ENCODE measurements at regions not wholly inside any gene's neighbourhood (a gene's known extent, or its start where the extent isn't known, plus 50 kb on each side); places are given as distances from the start of the nearest gene placed in this dataset.

- H3K27me3 ChIP-seq (ENCODE audit: insufficient read depth, low read length): no peaks in the 10 kb centered on the region
- H3K9me3 ChIP-seq (ENCODE audit: low read depth, low read length): no peaks in the 10 kb centered on the region
- no peak for DNase-seq (ENCODE audit: insufficient read length, low spot score, missing footprints)
- no peaks in the 10 kb centered on the region for H3K36me3 ChIP-seq (ENCODE audit: insufficient read depth, low read length)
- TF ChIP-seq CTCF (IDR thresholded peaks at IDR 0.05; ENCODE audit: extremely low read depth, low read depth, low read length): no peak
- no peaks in the 10 kb centered on the region for H3K79me2 ChIP-seq (ENCODE audit: insufficient read depth, low read length)
- no peak overlapping the region for H3K4me2 ChIP-seq (ENCODE audit: insufficient read depth, low read length)
- H4K20me1 ChIP-seq (ENCODE audit: insufficient read depth, low read length): no peaks in the 10 kb centered on the region
- H2AFZ ChIP-seq (ENCODE audit: low read length): no peak overlapping the region
- H3K27ac ChIP-seq (ENCODE audit: low read depth, low read length): no peak overlapping the region
- no peak overlapping the region for H3K4me3 ChIP-seq (ENCODE audit: insufficient read depth, low read length)
- peaks cover 2% of the 10 kb centered on the region for H3K4me1 ChIP-seq (ENCODE audit: insufficient read depth, low read length)
Observed at GRCh38 chr12:107436836-107437235, 248.8 kb upstream of the PWP1 start.

- no peaks in the 10 kb centered on the region for H3K36me3 ChIP-seq (ENCODE audit: insufficient read depth, low read length)
- no peaks in the 10 kb centered on the region for H3K79me2 ChIP-seq (ENCODE audit: insufficient read depth, low read length)
- no peak overlapping the region for H3K27ac ChIP-seq (ENCODE audit: low read depth, low read length)
- no peak overlapping the region for H3K4me2 ChIP-seq (ENCODE audit: insufficient read depth, low read length)
- TF ChIP-seq CTCF (IDR thresholded peaks at IDR 0.05; ENCODE audit: extremely low read depth, low read depth, low read length): no peak
- no peak for DNase-seq (ENCODE audit: insufficient read length, low spot score, missing footprints)
- peaks cover 11% of the 10 kb centered on the region for H3K4me1 ChIP-seq (ENCODE audit: insufficient read depth, low read length)
- no peaks in the 10 kb centered on the region for H4K20me1 ChIP-seq (ENCODE audit: insufficient read depth, low read length)
- no peak overlapping the region for H3K4me3 ChIP-seq (ENCODE audit: insufficient read depth, low read length)
- no peaks in the 10 kb centered on the region for H3K9me3 ChIP-seq (ENCODE audit: low read depth, low read length)
- no peak overlapping the region for H2AFZ ChIP-seq (ENCODE audit: low read length)
- no peaks in the 10 kb centered on the region for H3K27me3 ChIP-seq (ENCODE audit: insufficient read depth, low read length)
Observed at GRCh38 chr12:107437954-107438353, 247.6 kb upstream of the PWP1 start.

- Histone ChIP-seq H3K4me1 (ENCODE audit: insufficient read depth, low read length) (peaks cover 11% of the 10 kb centered on the region), H2AFZ (ENCODE audit: low read length) (no peak overlapping the region), H3K27me3 (ENCODE audit: insufficient read depth, low read length) (no peaks in the 10 kb centered on the region), H3K27ac (ENCODE audit: low read depth, low read length) (no peak overlapping the region), H3K9me3 (ENCODE audit: low read depth, low read length) (no peaks in the 10 kb centered on the region), H3K79me2 (ENCODE audit: insufficient read depth, low read length) (no peaks in the 10 kb centered on the region), H3K4me3 (ENCODE audit: insufficient read depth, low read length) (no peak overlapping the region), H4K20me1 (ENCODE audit: insufficient read depth, low read length) (no peaks in the 10 kb centered on the region), H3K4me2 (ENCODE audit: insufficient read depth, low read length) (no peak overlapping the region), H3K36me3 (ENCODE audit: insufficient read depth, low read length) (no peaks in the 10 kb centered on the region)
- DNase-seq (ENCODE audit: insufficient read length, low spot score, missing footprints): no peak
- no peak for TF ChIP-seq CTCF (IDR thresholded peaks at IDR 0.05; ENCODE audit: extremely low read depth, low read depth, low read length)
Observed at GRCh38 chr12:107439026-107439738, 246.4 kb upstream of the PWP1 start.

GRCh38 chr12:107440606-107441005 is 245.0 kb upstream of the PWP1 start:
- Histone ChIP-seq H3K27me3 (ENCODE audit: insufficient read depth, low read length) (no peaks in the 10 kb centered on the region), H3K4me1 (ENCODE audit: insufficient read depth, low read length) (peaks cover 11% of the 10 kb centered on the region), H3K9me3 (ENCODE audit: low read depth, low read length) (no peaks in the 10 kb centered on the region), H3K27ac (ENCODE audit: low read depth, low read length) (no peak overlapping the region), H3K36me3 (ENCODE audit: insufficient read depth, low read length) (no peaks in the 10 kb centered on the region), H2AFZ (ENCODE audit: low read length) (no peak overlapping the region), H4K20me1 (ENCODE audit: insufficient read depth, low read length) (no peaks in the 10 kb centered on the region), H3K4me2 (ENCODE audit: insufficient read depth, low read length) (no peak overlapping the region), H3K79me2 (ENCODE audit: insufficient read depth, low read length) (no peaks in the 10 kb centered on the region), H3K4me3 (ENCODE audit: insufficient read depth, low read length) (no peak overlapping the region)
- TF ChIP-seq CTCF (IDR thresholded peaks at IDR 0.05; ENCODE audit: extremely low read depth, low read depth, low read length): no peak
- no peak for DNase-seq (ENCODE audit: insufficient read length, low spot score, missing footprints)
